ENCODE measurements at regions not wholly inside any gene's neighbourhood (a gene's known extent, or its start where the extent isn't known, plus 50 kb on each side); places are given as distances from the start of the nearest gene placed in this dataset.

DNA sequence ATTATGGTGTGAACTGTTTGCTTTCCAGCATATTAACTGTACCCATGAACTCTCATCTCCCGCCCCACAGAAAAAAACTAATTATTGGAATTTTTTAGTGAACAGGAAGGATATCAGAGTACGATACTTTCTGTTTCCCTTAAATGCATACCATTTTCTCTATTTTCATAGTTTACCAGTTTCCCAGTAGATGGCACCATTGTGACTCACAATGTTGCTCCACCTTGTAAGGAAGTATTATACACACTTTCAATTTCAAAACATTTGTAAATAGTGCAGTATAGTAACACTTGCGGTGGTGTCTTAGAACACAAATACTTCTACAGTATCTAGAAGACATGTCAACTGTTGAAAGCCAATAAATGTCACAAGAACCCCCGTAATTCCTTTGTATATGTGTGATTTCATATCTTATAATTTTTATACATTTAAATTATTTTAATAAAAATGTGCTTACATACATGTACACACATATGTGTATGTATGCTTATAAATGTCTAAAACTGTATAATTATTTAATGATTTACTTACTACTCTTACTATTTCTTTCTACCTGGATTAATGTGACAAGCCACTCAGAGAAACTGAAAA lies 167.3 kb downstream of the SLIT2 start (continued):
- TF ChIP-seq ZFP91 (CRISPR knock-in tag; IDR thresholded peaks at IDR 0.05) = no peak

GRCh38 chr4:20420916-20421602 lies 169.4 kb downstream of the SLIT2 start:
- intact Hi-C loops (cut with micrococcal nuclease) (no loop called here), in situ Hi-C loops (cut with MboI) (loop anchor here (5.0 to 25.0 kb wide), 3 partner anchors 114 to 1341 kb away; no protein-coding TSS in a partner anchor)
- no peaks in the 10 kb centered on the region for H3K9me1 ChIP-seq (ENCODE audit: control insufficient read depth, insufficient read depth, low read length)
- FAIRE-seq = no peak
- H3K27me3 ChIP-seq (ENCODE audit: control insufficient read depth in 2 of 2, insufficient read depth in 2 of 2, low read length in 2 of 2) = no peaks in the 10 kb centered on the region
- no peak overlapping the region for H3K4me3 ChIP-seq
- H3K4me1 ChIP-seq (replicated peaks in 1 of 2; ENCODE audit: control insufficient read depth in 2 of 2, insufficient read depth in 2 of 2, low read length in 2 of 2) = no peaks in the 10 kb centered on the region
- H3K9ac ChIP-seq (ENCODE audit: insufficient read depth in 1 of 2, low read depth in 2 of 2, low read length in 2 of 2) = no peak overlapping the region
- CTCF ChIA-PET (ENCODE audit: low intra/inter-chr PET ratio) = interaction anchor here (1.5 kb wide), 1 partner anchor 263 kb away, joined by 8 read pairs; no protein-coding TSS in a partner anchor
- H3K79me2 ChIP-seq (ENCODE audit: control insufficient read depth, insufficient read depth, low read length) = no peaks in the 10 kb centered on the region
- no peaks in the 10 kb centered on the region for H3K36me3 ChIP-seq (ENCODE audit: control insufficient read depth, insufficient read depth, low read length)
- POLR2A ChIA-PET = no interaction called here
- BruUV-seq (replicated peaks) = no TSS peak
- H3K27ac ChIP-seq (ENCODE audit: extremely low read depth, low read depth, low read length) = no peak overlapping the region
- ATAC-seq = no peak
- no peaks in the 10 kb centered on the region for H4K20me1 ChIP-seq (replicated peaks; ENCODE audit: control insufficient read depth, insufficient read depth, low read length)
- no peak for DNase-seq (ENCODE audit: extremely low read depth in 1 of 4, low spot score in 3 of 4)
- 0% methylated on average over 3 of the region's 3 CpGs for WGBS (ENCODE audit: insufficient coverage, low coverage, missing lambda C conversion rate)
- no peaks in the 10 kb centered on the region for H3K9me3 ChIP-seq (replicated peaks; ENCODE audit: control insufficient read depth, insufficient read depth, low read depth, low read length)
- no peak overlapping the region for H3K4me2 ChIP-seq (ENCODE audit: insufficient read depth, low read length)
- no peak overlapping the region for H2AFZ ChIP-seq (ENCODE audit: low read depth, low read length)
- TF ChIP-seq BRCA1 (IDR thresholded peaks at IDR 0.05) = no peak
- no peak for TF ChIP-seq BRCA1 (CRISPR knock-in tag; IDR thresholded peaks at IDR 0.05)
- no peak for TF ChIP-seq BCOR (IDR thresholded peaks at IDR 0.05)
- TF ChIP-seq SMARCC2 (IDR thresholded peaks at IDR 0.05; ENCODE audit: low read depth) = no peak
- peak; percentile 63; the same call in 1 of the 2 replicates for TF ChIP-seq ZNF316 (IDR thresholded peaks at IDR 0.05)
- TF ChIP-seq, protein P1, sequence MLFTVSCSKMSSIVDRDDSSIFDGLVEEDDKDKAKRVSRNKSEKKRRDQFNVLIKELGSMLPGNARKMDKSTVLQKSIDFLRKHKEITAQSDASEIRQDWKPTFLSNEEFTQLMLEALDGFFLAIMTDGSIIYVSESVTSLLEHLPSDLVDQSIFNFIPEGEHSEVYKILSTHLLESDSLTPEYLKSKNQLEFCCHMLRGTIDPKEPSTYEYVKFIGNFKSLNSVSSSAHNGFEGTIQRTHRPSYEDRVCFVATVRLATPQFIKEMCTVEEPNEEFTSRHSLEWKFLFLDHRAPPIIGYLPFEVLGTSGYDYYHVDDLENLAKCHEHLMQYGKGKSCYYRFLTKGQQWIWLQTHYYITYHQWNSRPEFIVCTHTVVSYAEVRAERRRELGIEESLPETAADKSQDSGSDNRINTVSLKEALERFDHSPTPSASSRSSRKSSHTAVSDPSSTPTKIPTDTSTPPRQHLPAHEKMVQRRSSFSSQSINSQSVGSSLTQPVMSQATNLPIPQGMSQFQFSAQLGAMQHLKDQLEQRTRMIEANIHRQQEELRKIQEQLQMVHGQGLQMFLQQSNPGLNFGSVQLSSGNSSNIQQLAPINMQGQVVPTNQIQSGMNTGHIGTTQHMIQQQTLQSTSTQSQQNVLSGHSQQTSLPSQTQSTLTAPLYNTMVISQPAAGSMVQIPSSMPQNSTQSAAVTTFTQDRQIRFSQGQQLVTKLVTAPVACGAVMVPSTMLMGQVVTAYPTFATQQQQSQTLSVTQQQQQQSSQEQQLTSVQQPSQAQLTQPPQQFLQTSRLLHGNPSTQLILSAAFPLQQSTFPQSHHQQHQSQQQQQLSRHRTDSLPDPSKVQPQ (CRISPR knock-in tag; IDR thresholded peaks at IDR 0.05; ENCODE audit: borderline replicate concordance) = no peak
- TF ChIP-seq MAFF (IDR thresholded peaks at IDR 0.05; ENCODE audit: low read length) = peak; percentile 47; the same call in 1 of the 2 replicates
- TF ChIP-seq, protein P2, sequence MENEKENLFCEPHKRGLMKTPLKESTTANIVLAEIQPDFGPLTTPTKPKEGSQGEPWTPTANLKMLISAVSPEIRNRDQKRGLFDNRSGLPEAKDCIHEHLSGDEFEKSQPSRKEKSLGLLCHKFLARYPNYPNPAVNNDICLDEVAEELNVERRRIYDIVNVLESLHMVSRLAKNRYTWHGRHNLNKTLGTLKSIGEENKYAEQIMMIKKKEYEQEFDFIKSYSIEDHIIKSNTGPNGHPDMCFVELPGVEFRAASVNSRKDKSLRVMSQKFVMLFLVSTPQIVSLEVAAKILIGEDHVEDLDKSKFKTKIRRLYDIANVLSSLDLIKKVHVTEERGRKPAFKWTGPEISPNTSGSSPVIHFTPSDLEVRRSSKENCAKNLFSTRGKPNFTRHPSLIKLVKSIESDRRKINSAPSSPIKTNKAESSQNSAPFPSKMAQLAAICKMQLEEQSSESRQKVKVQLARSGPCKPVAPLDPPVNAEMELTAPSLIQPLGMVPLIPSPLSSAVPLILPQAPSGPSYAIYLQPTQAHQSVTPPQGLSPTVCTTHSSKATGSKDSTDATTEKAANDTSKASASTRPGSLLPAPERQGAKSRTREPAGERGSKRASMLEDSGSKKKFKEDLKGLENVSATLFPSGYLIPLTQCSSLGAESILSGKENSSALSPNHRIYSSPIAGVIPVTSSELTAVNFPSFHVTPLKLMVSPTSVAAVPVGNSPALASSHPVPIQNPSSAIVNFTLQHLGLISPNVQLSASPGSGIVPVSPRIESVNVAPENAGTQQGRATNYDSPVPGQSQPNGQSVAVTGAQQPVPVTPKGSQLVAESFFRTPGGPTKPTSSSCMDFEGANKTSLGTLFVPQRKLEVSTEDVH (IDR thresholded peaks at IDR 0.05; ENCODE audit: low read depth, partially characterized antibody) = no peak
- TF ChIP-seq, protein P3, sequence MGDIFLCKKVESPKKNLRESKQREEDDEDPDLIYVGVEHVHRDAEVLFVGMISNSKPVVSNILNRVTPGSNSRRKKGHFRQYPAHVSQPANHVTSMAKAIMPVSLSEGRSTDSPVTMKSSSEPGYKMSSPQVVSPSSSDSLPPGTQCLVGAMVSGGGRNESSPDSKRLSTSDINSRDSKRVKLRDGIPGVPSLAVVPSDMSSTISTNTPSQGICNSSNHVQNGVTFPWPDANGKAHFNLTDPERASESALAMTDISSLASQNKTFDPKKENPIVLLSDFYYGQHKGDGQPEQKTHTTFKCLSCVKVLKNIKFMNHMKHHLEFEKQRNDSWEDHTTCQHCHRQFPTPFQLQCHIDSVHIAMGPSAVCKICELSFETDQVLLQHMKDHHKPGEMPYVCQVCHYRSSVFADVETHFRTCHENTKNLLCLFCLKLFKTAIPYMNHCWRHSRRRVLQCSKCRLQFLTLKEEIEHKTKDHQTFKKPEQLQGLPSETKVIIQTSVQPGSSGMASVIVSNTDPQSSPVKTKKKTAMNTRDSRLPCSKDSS (IDR thresholded peaks at IDR 0.05; ENCODE audit: low read depth, partially characterized antibody) = no peak
- no peak for TF ChIP-seq ZNF830 (CRISPR knock-in tag; IDR thresholded peaks at IDR 0.05)
- no peak for TF ChIP-seq ARID1B (IDR thresholded peaks at IDR 0.05)
